ENCODE measurements at regions not wholly inside any gene's neighbourhood (a gene's known extent, or its start where the extent isn't known, plus 50 kb on each side); places are given as distances from the start of the nearest gene placed in this dataset.

- H3K27ac ChIP-seq (ENCODE audit: extremely low read depth, low read depth, low read length), result no peak overlapping the region
- H3K9me3 ChIP-seq (ENCODE audit: control insufficient read depth, insufficient read depth, low read depth, low read length), result no peaks in the 10 kb centered on the region
- POLR2A ChIA-PET, result no interaction called here
- CTCF ChIA-PET, result interaction anchor here (0.6 to 2.0 kb wide), 3 partner anchors 44 to 227 kb away, joined by 3 to 6 read pairs (median 5); no protein-coding TSS in a partner anchor
- no peak for TF ChIP-seq ZNF670 (tag by site-specific recombination; IDR thresholded peaks at IDR 0.05; ENCODE audit: low read depth)
- no peak for TF ChIP-seq ZNF324 (tag by site-specific recombination; IDR thresholded peaks at IDR 0.05)
- no peak for TF ChIP-seq GLIS1 (tag by site-specific recombination; IDR thresholded peaks at IDR 0.05)
- no peak overlapping the region for H3K4me3 ChIP-seq (ENCODE audit: low read depth, low read length)
- no peaks in the 10 kb centered on the region for H3K4me1 ChIP-seq (ENCODE audit: control insufficient read depth, insufficient read depth, low read length)
- no peaks in the 10 kb centered on the region for H3K36me3 ChIP-seq (ENCODE audit: control insufficient read depth in 2 of 2, insufficient read depth in 1 of 2, low read length in 2 of 2)
Measured at GRCh38 chr6:85241498-85242052, 208.3 kb upstream of the NT5E start.

- ChIA-PET POLR2A (no interaction called here), CTCF (interaction anchor here (0.6 to 2.0 kb wide), 3 partner anchors 45 to 82 kb away, joined by 3 to 6 read pairs (median 5); no protein-coding TSS in a partner anchor)
- TF ChIP-seq PRDM1 (tag by site-specific recombination; IDR thresholded peaks at IDR 0.05) (no peak), ZFP69B (tag by site-specific recombination; IDR thresholded peaks at IDR 0.05) (no peak), ZNF24 (tag by site-specific recombination; IDR thresholded peaks at IDR 0.05) (no peak), ZNF280D (tag by site-specific recombination; IDR thresholded peaks at IDR 0.05) (no peak), KLF7 (tag by site-specific recombination; IDR thresholded peaks at IDR 0.05; ENCODE audit: borderline replicate concordance) (no peak), ZNF776 (tag by site-specific recombination; IDR thresholded peaks at IDR 0.05; ENCODE audit: borderline replicate concordance) (no peak), YY1 (tag by site-specific recombination; IDR thresholded peaks at IDR 0.05) (no peak), ZNF266 (tag by site-specific recombination; IDR thresholded peaks at IDR 0.05; ENCODE audit: low read depth) (no peak), ZNF133 (tag by site-specific recombination; IDR thresholded peaks at IDR 0.05) (no peak), REPIN1 (tag by site-specific recombination; IDR thresholded peaks at IDR 0.05; ENCODE audit: low read depth) (no peak), ZBTB21 (tag by site-specific recombination; IDR thresholded peaks at IDR 0.05) (no peak), ZNF169 (tag by site-specific recombination; IDR thresholded peaks at IDR 0.05) (no peak), ZNF596 (tag by site-specific recombination; IDR thresholded peaks at IDR 0.05) (no peak), SETDB1 (IDR thresholded peaks at IDR 0.05; ENCODE audit: insufficient read length, low read length) (no peak), ZNF280C (tag by site-specific recombination; IDR thresholded peaks at IDR 0.05) (no peak), BCL11B (tag by site-specific recombination; IDR thresholded peaks at IDR 0.05; ENCODE audit: low read depth) (no peak), PRDM4 (tag by site-specific recombination; IDR thresholded peaks at IDR 0.05) (no peak), ATF2 (tag by site-specific recombination; IDR thresholded peaks at IDR 0.05; ENCODE audit: low read depth) (no peak)
- H3K4me3 ChIP-seq (ENCODE audit: low read depth, low read length), result no peak overlapping the region
- no peaks in the 10 kb centered on the region for H3K9me3 ChIP-seq (ENCODE audit: control insufficient read depth, insufficient read depth, low read depth, low read length)
- no peaks in the 10 kb centered on the region for H3K4me1 ChIP-seq (ENCODE audit: control insufficient read depth, insufficient read depth, low read length)
- H3K27ac ChIP-seq (ENCODE audit: extremely low read depth, low read depth, low read length), result no peak overlapping the region
- H3K36me3 ChIP-seq (ENCODE audit: control insufficient read depth in 2 of 2, insufficient read depth in 1 of 2, low read length in 2 of 2), result no peaks in the 10 kb centered on the region
Measured at GRCh38 chr6:85240787-85241385, 209.0 kb upstream of the NT5E start.
